GM10248 (cell line): ENCODE measurements at regions not wholly inside any gene's neighbourhood (a gene's known extent, or its start where the extent isn't known, plus 50 kb on each side); places are given as distances from the start of the nearest gene placed in this dataset.

Experiments used
- CTCF ChIA-PET: fragments of 300-600 bp; sonication (Branson Sonifier 250); formaldehyde crosslinking; extraction: SDS; loops from one replicate; lab custom pipeline; 2021; ENCODE audit warnings: antibody characterized with exemption; lab: Yijun Ruan, JAX
- POLR2A ChIA-PET: fragments of 350-650 bp; sonication (Branson Sonifier 250); formaldehyde crosslinking; extraction: SDS; loops from one replicate; lab custom pipeline; 2020; ENCODE audit warnings: antibody characterized with exemption; lab: Yijun Ruan, JAX
- DNase-seq: peaks from one replicate; pipeline ENCODE4 v3.0.0; 2012; ENCODE audit errors: extremely low spot score
- CTCF ChIP-seq: IDR thresholded peaks from 2 replicates; pipeline ENCODE4 v1.5.1; 2012; ENCODE audit warnings: mild to moderate bottlenecking, low read depth; ENCODE audit errors: extremely low read depth, missing control alignments, control extremely low read depth

GRCh38 chr4:125750399-125750798 lies 435.6 kb downstream of the FAT4 start:
- CTCF ChIA-PET = no interaction called here
- POLR2A ChIA-PET = no interaction called here
- no peak for DNase-seq

GRCh38 chr4:125750828-125751466 lies 436.2 kb downstream of the FAT4 start:
- POLR2A ChIA-PET = no interaction called here
- no peak for DNase-seq
- no peak for TF ChIP-seq CTCF
- CTCF ChIA-PET = no interaction called here

More at GRCh38 chr4:125750399-125750798, 435.6 kb downstream of the FAT4 start:
- no peak for TF ChIP-seq CTCF

DNA sequence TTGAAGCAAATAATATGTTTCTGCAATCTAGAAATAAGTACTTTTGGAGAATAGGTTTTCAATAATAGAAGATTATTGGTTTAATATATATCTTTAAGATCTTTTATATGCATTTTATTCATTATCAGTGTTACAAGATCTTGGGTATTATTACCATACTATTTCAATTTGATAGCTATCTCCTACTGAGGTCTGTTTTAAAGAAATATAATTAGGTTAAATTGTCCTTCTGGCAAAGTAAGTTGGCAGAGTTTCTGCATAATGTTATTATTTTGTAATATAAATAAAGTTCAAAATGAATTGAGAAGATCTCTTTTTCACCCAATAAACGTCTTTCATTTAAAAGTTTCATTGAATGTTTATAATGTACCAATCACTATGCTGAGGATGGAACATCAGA lies 443.7 kb downstream of the FAT4 start:
- no peak for TF ChIP-seq CTCF
- ChIA-PET CTCF (no interaction called here), POLR2A (no interaction called here)
- no peak for DNase-seq

- CTCF ChIA-PET = interaction anchor here (0.9 to 1.2 kb wide), 2 partner anchors 15 to 17 kb away, joined by 3 to 4 read pairs; no protein-coding TSS in a partner anchor
- DNase-seq = no peak
- TF ChIP-seq CTCF = no peak
- POLR2A ChIA-PET = no interaction called here
These were observed 445.6 kb downstream of the FAT4 start for GRCh38 chr4:125760201-125760819.

DNA sequence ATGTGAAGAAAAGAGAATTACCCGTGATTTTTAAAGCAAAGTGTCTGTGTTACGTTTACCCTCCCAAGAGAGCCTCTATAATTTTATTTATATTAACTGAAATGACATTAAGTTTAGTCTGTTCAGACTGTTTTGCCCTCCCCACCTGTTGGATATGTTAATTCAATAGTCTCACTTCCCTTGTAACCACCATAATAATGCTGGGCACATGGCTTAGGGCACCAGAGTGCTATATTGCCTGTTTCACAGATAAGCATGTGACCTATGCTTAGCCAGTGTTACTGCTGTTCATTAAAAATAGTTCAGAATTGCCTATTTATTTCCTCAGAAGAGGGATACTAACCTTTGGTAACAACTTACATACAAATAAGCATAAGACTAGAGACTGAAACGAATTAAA lies 446.2 kb downstream of the FAT4 start:
- no peak for DNase-seq
- CTCF ChIA-PET = no interaction called here
- POLR2A ChIA-PET = no interaction called here
- no peak for TF ChIP-seq CTCF

- no peak for DNase-seq
- ChIA-PET POLR2A (no interaction called here), CTCF (no interaction called here)
- TF ChIP-seq CTCF = no peak
These were observed 447.8 kb downstream of the FAT4 start for GRCh38 chr4:125762537-125762936.
